Astrocyte of the cerebellum (primary cell): ENCODE measurements at regions not wholly inside any gene's neighbourhood (a gene's known extent, or its start where the extent isn't known, plus 50 kb on each side); places are given as distances from the start of the nearest gene placed in this dataset.

Experiments used
- DNase-seq: peaks from one replicate; pipeline ENCODE4 v3.0.0-alpha.2; 2011; ENCODE audit warnings: low read depth
- H3K4me3 ChIP-seq: 2 replicates; pipeline ENCODE4 v1.5.1; 2011; ENCODE audit warnings: mild to moderate bottlenecking, low read depth, low read length, moderate library complexity
- CTCF ChIP-seq: IDR thresholded peaks from 2 replicates; pipeline ENCODE4 v1.5.1; 2012; ENCODE audit warnings: low read length, low read depth, moderate library complexity, mild to moderate bottlenecking; ENCODE audit errors: missing control alignments
- in situ Hi-C: cut with HindIII; loops from 2 replicates; pipeline ENCODE4 v1.10.0; 2017; ENCODE audit warnings: low sequenced_read_pairs

GRCh38 chr4:54806351-54806750, 148.6 kb downstream of the KIT start:
- H3K4me3 ChIP-seq, result no peak overlapping the region
- no peak for TF ChIP-seq CTCF
- in situ Hi-C loops, result no loop called here
- no peak for DNase-seq

- in situ Hi-C loops, result no loop called here
- no peak overlapping the region for H3K4me3 ChIP-seq
- TF ChIP-seq CTCF, result no peak
- peak; percentile 31 for DNase-seq
Measured at GRCh38 chr4:54802336-54802735, 144.6 kb downstream of the KIT start.

- TF ChIP-seq CTCF, result no peak
Measured at GRCh38 chr4:54800831-54801530, 143.2 kb downstream of the KIT start.

GRCh38 chr4:54794579-54794978, 136.8 kb downstream of the KIT start:
- DNase-seq, result no peak
- no peak overlapping the region for H3K4me3 ChIP-seq
- TF ChIP-seq CTCF, result no peak
- in situ Hi-C loops, result no loop called here

More at GRCh38 chr4:54800831-54801530, 143.2 kb downstream of the KIT start:
- DNase-seq, result no peak
- H3K4me3 ChIP-seq, result no peak overlapping the region
- in situ Hi-C loops, result no loop called here

GRCh38 chr4:54793856-54794422, 136.2 kb downstream of the KIT start:
- no peak for DNase-seq
- H3K4me3 ChIP-seq, result no peak overlapping the region
- no peak for TF ChIP-seq CTCF
- in situ Hi-C loops, result no loop called here
